Stimulated activated CD4-positive, alpha-beta T cell treated with anti-CD3 and anti-CD28 coated beads, Interleukin-2, amount 100 ng/mL, for 4 hours (primary cell): ENCODE measurements at regions not wholly inside any gene's neighbourhood (a gene's known extent, or its start where the extent isn't known, plus 50 kb on each side); places are given as distances from the start of the nearest gene placed in this dataset.

Experiments
- DNase-seq: peaks from one replicate; pipeline ENCODE4 v3.0.0-alpha.2; 2020; ENCODE audit warnings: low read depth

DNA sequence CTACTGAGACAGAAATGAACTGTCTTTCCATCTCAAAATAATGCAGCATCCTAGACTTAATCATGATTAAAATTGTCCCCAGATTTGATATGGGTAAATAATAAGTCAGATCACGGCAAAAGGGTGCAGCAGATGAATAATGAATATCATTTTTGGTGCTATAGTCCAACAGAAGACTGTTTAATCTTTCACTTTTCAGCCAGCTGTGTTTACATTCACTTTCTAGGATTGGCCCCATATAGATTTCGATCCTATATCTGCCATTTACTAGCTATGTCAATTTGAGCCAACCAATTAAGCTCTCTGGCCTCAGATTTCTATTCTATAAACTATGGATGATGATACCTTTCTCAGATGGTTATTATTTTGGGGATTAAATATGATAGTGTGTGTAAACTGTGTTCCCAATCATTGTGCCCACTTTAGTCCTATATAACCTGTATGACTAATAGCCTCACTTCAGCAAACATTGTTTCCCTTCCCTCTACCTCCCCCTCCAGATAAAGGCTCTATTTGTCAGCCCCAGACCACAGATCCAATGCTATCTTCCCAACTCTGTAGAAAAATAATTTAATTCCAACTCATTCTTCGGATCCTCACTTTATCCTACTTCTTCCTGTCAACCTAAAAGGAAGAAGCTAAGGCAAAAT, 53.6 kb upstream of the NT5E start:
- no peak for DNase-seq

DNA sequence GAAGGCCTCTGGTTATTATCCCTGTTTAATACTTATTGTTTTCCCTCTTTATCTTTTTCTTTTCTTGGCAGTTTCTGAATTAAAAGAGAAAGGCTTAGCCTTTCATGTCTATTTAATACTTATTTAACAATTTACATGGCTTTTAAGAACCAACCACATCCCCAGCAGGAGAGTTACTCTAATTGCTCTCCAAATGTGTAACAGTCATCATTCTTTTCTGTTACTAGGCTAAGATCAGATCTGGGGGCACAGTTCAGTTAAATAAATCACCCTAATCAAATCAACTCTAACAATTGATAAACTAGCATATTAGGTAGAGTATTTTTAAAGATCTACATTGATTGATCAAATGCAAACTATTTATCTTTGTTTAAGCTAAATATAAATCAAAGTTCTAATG, 54.1 kb upstream of the NT5E start:
- no peak for DNase-seq

DNA sequence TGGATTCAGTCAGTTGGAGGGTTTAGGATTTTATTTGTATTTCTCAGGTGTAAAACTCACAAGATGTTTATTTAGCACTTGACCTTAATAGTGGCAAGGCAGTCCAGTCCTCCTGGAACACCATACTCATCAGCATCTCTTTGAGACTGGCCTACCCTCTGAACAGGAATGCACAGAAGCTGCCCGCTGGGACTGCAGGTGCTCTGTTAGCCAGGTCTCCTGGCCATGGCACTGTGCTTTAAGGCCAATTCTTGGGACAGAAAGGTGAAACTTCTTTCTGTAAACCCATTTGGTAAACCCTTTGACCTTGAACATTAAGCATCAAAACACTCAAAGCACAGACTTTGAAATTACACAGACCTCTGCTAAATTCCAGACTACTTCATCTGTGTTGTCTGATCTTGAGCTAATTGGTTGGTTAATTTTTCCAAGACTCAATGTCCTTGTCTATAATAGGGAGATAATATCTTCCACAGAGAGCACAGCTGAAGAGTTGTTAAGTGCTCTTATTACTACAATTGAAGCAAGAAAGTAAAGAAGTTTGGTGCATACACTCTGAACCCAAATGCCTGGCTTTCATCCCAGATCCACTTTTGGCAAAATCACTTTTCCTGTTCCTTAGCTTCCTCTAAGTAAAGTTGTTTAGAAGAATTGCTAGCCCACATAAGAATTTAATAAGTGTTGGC, 54.9 kb upstream of the NT5E start:
- no peak for DNase-seq

DNA sequence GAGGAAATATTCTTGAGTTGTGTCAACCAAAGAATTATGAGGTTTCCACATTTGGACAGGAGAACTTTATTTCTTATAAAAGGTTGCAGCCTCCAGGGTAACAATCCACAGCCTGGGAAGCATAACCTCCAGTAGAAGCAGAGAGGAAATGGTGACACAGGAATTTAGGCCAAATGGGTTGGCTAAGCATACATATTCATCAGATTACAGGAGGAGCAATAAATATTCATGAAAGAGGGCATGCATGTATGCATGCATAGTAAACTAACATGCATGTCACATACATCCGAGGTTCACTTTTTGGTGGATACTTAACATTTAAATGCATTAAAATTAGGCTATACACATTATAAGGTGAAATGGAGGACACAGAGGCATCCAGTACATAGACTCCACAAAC, 55.7 kb upstream of the NT5E start:
- DNase-seq = no peak

GRCh38 chr6:85392379-85392778, 57.5 kb upstream of the NT5E start:
- DNase-seq = no peak

GRCh38 chr6:85390775-85391174, 59.1 kb upstream of the NT5E start:
- DNase-seq = no peak

DNA sequence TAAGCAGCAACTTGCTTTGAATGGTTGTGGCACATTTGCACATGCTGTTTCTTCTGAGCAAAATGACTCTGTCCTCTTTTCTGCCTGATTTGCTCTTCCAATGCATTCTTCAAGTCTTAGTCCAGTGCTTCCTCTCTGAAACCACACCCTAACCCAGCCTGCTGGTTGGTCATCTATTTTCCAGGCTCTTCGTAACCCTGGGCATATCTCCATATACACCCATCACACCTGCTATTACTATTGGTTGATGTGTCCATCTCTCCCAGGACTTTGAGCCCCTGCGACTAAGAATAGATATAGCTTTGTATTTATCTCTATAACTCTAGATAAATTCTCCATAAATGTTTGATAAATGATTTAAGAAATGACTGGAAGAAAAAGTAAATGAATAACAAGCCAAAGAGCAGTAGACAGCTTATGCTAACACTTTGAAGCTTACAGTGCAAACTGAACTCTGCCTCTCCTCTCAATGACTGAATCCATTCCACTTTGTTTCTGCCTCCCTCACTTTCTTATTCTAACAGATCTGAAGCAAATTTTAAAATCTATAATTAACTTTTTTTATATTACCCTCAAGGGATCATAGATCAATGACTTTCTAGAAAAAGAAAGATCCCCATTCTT, 59.7 kb upstream of the NT5E start:
- no peak for DNase-seq

- DNase-seq = peak; percentile 6
Observed at GRCh38 chr6:85389151-85389797, 60.6 kb upstream of the NT5E start.

GRCh38 chr6:85388531-85388930, 61.4 kb upstream of the NT5E start:
- DNase-seq = no peak

DNA sequence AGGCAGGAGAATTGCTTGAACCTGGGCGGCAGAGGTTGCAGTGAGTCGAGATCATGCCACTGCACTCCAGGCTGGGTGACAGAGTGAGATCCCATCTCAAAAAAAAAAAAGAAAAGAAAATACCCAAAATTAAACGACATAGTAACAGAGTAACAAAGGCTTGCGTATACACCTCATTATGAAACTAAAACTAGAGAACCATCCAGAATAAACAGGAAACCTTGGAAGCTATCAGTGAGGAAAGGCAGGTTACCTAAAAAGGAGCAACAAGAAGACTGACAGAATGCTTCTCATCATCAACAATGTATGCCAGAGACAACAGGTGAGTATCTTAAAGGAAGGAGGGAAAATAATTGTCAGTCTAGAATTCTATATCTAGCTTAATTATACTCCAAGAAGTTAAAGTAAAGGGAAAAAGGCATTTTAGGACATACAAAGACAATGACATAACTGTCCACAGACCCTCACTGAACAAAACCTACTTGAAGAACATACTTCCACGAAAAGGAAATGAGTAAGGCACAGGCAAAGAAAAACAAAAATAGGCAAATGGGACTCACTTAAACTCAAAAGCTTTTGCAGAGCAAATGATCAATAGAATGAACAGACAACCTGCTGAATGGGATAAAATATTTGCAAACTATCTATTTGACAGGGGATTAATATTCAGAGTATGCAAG, 64.1 kb upstream of the NT5E start:
- DNase-seq = no peak

DNA sequence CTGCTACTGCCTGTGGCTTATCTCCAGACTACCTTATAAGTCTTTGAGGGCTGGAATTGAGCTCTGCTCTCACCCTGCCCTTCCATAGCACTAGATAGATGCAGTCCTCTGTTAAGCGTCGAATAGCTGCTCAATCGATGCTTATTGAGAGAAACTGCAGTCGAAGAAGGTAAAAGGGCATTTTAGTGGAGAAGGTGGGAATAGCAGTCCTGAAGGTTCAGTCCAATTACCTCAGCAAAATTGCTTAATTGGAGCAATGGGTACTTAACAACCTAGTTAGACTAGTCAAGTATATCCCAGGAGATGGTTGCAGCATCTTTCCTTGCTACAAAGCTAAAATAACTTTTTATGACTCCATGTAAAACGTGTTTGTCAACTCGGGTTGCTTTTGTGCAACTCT, 66.8 kb upstream of the NT5E start:
- no peak for DNase-seq

GRCh38 chr6:85382541-85382940, 67.3 kb upstream of the NT5E start:
- no peak for DNase-seq

DNA sequence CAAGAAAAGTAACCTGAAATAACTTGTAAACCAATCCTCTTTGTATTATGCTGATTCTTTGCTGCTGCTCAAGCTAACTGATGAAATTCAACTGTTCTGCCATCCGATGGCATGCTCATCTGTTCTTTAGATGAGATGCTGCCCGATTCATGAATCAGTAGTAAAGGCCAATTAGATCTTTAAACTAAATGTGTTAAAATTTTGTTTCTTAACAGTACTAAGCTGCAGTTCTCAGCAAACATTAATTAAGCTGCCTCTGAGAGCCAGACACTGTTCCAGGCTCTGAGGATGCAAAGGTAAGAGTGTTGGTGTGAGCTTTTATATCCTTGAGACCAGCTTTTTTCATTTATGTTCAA, 77.0 kb upstream of the NT5E start:
- no peak for DNase-seq

- no peak for DNase-seq
Observed at GRCh38 chr6:85372188-85372914, 77.5 kb upstream of the NT5E start.

- DNase-seq = no peak
Observed at GRCh38 chr6:85368631-85369030, 81.3 kb upstream of the NT5E start.

DNA sequence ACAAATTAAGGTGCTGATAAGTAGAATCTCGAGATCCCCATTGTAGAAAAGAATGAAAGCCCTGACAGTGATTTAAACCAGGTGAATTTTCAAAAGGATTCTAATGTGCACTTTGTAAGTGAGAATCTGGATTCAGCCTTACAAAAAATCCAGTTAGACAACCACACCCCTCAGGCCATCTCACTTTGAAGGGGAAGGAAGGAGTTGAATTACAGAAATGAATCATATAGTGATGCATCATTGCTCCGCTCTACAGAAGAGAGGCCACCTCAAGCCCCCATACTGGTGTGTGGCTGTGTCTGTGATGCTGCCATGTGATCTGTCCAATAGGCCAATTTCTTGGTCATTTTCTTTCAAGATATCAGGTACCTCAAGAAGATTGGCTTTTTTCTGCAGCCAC, 85.5 kb upstream of the NT5E start:
- no peak for DNase-seq

DNA sequence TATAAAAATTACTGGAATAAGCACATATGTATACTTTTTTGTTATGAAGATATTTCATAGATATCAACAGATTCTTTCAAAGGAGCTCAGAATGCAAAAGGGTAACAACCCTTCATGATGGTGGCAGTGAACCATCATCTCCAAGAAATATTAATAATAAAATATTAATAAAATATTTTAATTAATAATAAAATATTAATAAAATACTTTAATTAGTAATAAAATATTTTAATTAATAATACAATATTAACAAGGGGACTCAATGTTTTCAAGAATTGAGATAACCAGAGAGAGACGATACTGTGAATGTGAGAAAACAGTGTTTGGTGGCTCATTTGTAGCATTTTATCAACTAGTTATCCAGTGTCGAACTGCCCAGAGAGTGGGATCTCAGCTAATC, 86.0 kb upstream of the NT5E start:
- DNase-seq = no peak

GRCh38 chr6:85362652-85363310, 87.1 kb upstream of the NT5E start:
- no peak for DNase-seq

DNA sequence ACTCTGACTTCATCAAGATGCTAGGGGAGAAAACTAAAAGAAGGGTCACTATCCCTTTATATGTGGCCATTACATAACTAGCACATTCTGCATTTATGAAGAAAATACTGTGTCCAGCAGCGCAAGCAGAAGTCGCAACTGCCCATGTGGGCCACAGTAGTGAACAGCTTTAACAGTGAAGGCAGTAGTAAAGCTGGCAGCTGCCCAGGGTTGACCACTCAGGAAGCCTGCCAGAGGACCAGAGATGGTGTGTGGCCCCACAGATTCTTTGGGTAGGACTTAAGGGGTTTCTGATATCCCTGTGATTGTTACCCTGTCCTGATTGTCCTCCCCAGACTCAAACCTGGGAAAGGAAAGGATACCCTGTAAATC, 88.3 kb upstream of the NT5E start:
- no peak for DNase-seq

DNA sequence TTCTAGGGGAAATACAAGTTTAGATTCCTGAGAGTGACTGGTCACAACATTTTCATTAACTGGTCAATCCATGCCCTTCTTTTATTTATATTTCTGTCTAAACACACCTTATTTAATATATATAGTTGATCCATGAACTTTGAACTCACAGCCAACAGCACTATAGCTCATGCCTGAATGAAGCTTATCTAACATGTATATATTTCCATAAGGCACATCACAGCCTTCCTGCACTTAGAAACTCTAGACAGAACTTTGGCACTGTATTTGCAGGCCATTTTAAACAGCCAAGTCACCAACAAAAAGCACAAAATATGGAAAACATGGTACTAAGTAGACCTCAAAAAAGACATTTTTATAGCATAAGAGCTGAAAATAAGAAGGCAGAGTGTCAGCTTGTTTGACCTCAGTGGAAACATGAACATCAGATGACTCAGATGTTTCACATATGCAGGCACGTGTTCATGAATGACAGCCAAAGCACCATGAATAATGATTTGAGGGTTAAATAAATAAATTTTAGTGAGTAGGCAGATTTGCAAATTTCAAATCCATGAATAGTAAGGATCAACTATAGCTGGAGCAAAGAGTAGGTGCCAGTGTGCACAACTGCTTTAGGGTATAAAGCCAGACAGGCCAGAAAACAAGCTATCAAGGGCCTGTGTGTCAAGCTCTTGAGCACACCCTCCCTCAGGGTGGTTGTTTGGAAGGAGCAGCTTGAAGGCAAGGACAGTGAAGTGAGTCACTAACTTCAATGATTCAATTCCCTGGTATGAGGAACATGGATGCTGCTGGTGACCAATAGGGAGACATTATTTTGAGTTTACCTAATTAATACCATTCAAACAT, 88.9 kb upstream of the NT5E start:
- DNase-seq = no peak

DNA sequence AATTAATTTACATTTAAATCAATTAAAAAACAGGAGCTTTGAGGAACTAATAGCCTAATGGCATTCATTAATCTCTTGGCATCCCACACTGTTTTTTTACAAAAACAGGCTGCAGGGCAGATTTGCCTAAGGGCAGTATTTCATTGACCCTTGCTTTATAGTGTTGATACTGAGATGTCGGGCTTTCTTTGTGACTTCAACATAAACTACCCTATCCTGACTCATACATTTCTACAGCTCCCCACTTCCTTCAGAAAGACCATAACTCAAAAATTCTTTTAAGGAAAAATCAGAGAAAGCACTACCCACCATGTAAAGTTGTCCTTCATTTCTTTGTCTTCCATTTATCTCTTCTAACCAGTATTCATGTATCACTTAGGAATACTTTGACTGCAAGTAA, 92.2 kb upstream of the NT5E start:
- no peak for DNase-seq
